HepG2 (cell line): ENCODE measurements at regions not wholly inside any gene's neighbourhood (a gene's known extent, or its start where the extent isn't known, plus 50 kb on each side); places are given as distances from the start of the nearest gene placed in this dataset.

Experiments used
- ATAC-seq: fragments of 200-7000 bp; cut with Tn5 transposase; 3 replicates; pipeline ENCODE4 v1.9.1; 2020; ENCODE audit warnings: mild to moderate bottlenecking, moderate library complexity
- BruUV-seq: library from RNA; stranded (reverse); fragments of 400-500 nt; replicated peaks from 2 replicates; lab custom pipeline; 2021; lab: Mats Ljungman, UMichigan
- CTCF ChIA-PET: fragments of 300-600 bp; formaldehyde crosslinking; extraction: SDS; loops from one replicate; lab custom pipeline; 2021; ENCODE audit warnings: low total read pairs, inconsistent platforms, low intra/inter-chr PET ratio; lab: Yijun Ruan, JAX
- POLR2A ChIA-PET: fragments of 350-600 bp; sonication (Branson Sonifier 250); formaldehyde crosslinking; loops from one replicate; lab custom pipeline; 2020; ENCODE audit warnings: antibody characterized with exemption, inconsistent platforms; lab: Yijun Ruan, JAX
- DNase-seq: peaks from one replicate; pipeline ENCODE4 v3.0.0-alpha.2; 2015; ENCODE audit warnings: low spot score
- FAIRE-seq: peaks from 3 replicates; lab custom pipeline; 2011; peaks lifted over from hg19 to GRCh38; lab: Jason Lieb, UNC
- H2AFZ ChIP-seq: one replicate; pipeline ENCODE4 v1.6.1; 2011; ENCODE audit warnings: low read length, inconsistent platforms
- H3K27ac ChIP-seq: fragments of 300-600 bp; 3 replicates; pipeline ENCODE4 v1.8.0; 2011; ENCODE audit warnings: mixed run types, mild to moderate bottlenecking, mixed read lengths, low read length, inconsistent platforms; ENCODE audit not compliant: insufficient read depth; ENCODE audit errors: extremely low read length
- H3K27me3 ChIP-seq, 2 experiments: fragments of 200-600 bp in 1 of 2; 2 replicates in 1 of 2; 3 replicates in 1 of 2; pipeline versions ENCODE4 v1.6.0 to v1.8.0; 2011; ENCODE audit warnings: low read length in 2 of 2, mild to moderate bottlenecking in 2 of 2, moderate library complexity in 2 of 2, inconsistent platforms in 1 of 2; ENCODE audit not compliant: insufficient read depth in 2 of 2, control insufficient read depth in 1 of 2
- H3K36me3 ChIP-seq, 2 experiments: fragments of 200-600 bp in 1 of 2; replicated peaks in 1 of 2; 2 replicates in 1 of 2; 3 replicates in 1 of 2; pipeline versions ENCODE4 v1.5.1 to v1.8.0; 2011; ENCODE audit warnings: low read length in 2 of 2, inconsistent platforms in 1 of 2; ENCODE audit not compliant: insufficient read depth in 2 of 2, control insufficient read depth in 1 of 2
- H3K4me1 ChIP-seq: 2 replicates; pipeline ENCODE4 v1.5.1; 2012; ENCODE audit warnings: low read length, inconsistent platforms; ENCODE audit not compliant: insufficient read depth
- H3K4me2 ChIP-seq: 2 replicates; pipeline ENCODE4 v1.6.0; 2011; ENCODE audit warnings: low read depth, low read length, inconsistent platforms
- H3K4me3 ChIP-seq, 3 experiments: fragments of 200-600 bp in 1 of 3; sonication (generic), shearing (Covaris generic) in 1 of 3; replicated peaks in 1 of 3; 2 replicates each; pipeline ENCODE4 v1.5.1; 2011 to 2016; ENCODE audit warnings: low read length in 3 of 3, inconsistent platforms in 2 of 3, low read depth in 2 of 3, mild to moderate bottlenecking in 2 of 3, control low read depth in 1 of 3, mixed read lengths in 1 of 3; ENCODE audit not compliant: insufficient read depth in 1 of 3
- H3K79me2 ChIP-seq: one replicate; pipeline ENCODE4 v1.6.1; 2011; ENCODE audit warnings: low read length, inconsistent platforms; ENCODE audit not compliant: insufficient read depth
- H3K9ac ChIP-seq: 2 replicates; pipeline ENCODE4 v1.6.0; 2011; ENCODE audit warnings: mild to moderate bottlenecking, low read depth, low read length, inconsistent platforms; ENCODE audit not compliant: insufficient read depth
- H3K9me3 ChIP-seq: 2 replicates; pipeline ENCODE4 v1.5.1; 2012; ENCODE audit warnings: mild to moderate bottlenecking, low read length
- H4K20me1 ChIP-seq: 2 replicates; pipeline ENCODE4 v1.6.0; 2011; ENCODE audit warnings: inconsistent platforms, mild to moderate bottlenecking, low read length, moderate library complexity; ENCODE audit not compliant: insufficient read depth
- ATF7 ChIP-seq, 2 experiments: fragments of 450-650 bp in 1 of 2; sonication (generic) in 1 of 2; formaldehyde crosslinking in 1 of 2; IDR thresholded peaks; 2 replicates each; pipeline versions ENCODE4 v1.4.0 to v1.6.1; 2016 to 2020; ENCODE audit warnings: antibody characterized with exemption in 1 of 2, mild to moderate bottlenecking in 1 of 2, missing genetic modification reagents in 1 of 2
- CEBPB ChIP-seq: IDR thresholded peaks from 2 replicates; pipeline ENCODE4 v1.6.1; 2011; ENCODE audit warnings: low read depth, low read length, improper control_type of control experiment, borderline replicate concordance
- CENPT ChIP-seq: sonication (generic); formaldehyde crosslinking; IDR thresholded peaks from 2 replicates; pipeline ENCODE4 v1.8.0; 2022; ENCODE audit warnings: low read depth, mild to moderate bottlenecking, moderate library complexity, missing genetic modification reagents
- ELF1 ChIP-seq: sonication (generic); formaldehyde crosslinking; IDR thresholded peaks from 2 replicates; pipeline ENCODE4 v1.4.0; 2020; ENCODE audit warnings: missing genetic modification reagents
- GABPA ChIP-seq, 2 experiments: IDR thresholded peaks; 2 replicates each; pipeline ENCODE4 v1.6.1; 2011 to 2016; ENCODE audit warnings: low read depth in 2 of 2, low read length in 1 of 2, missing biosample characterization in 1 of 2, missing genetic modification characterization in 1 of 2
- MBD4 ChIP-seq: IDR thresholded peaks from 2 replicates; pipeline ENCODE4 v1.6.1; 2012; ENCODE audit warnings: low read length, inconsistent platforms, borderline replicate concordance
- MIER2 ChIP-seq: IDR thresholded peaks from 2 replicates; pipeline ENCODE4 v1.6.1; 2016; ENCODE audit warnings: missing biosample characterization, missing genetic modification reagents
- MTA1 ChIP-seq: sonication (generic); formaldehyde crosslinking; IDR thresholded peaks from 2 replicates; pipeline ENCODE4 v1.4.0; 2020; ENCODE audit warnings: missing genetic modification reagents, mild to moderate bottlenecking, borderline replicate concordance
- NBN ChIP-seq: fragments of 450-650 bp; conservative IDR thresholded peaks from 2 replicates; pipeline ENCODE4 v1.6.1; 2017
- NCOA2 ChIP-seq: sonication (generic); formaldehyde crosslinking; IDR thresholded peaks from 2 replicates; pipeline ENCODE4 v1.8.0; 2022; ENCODE audit warnings: inconsistent platforms
- NFE2L2 ChIP-seq: fragments of 150-350 bp; IDR thresholded peaks from 2 replicates; pipeline ENCODE4 v1.6.1; 2014; ENCODE audit warnings: low read length
- NONO ChIP-seq, 2 experiments: fragments of 450-650 bp in 1 of 2; sonication (generic) in 1 of 2; formaldehyde crosslinking in 1 of 2; IDR thresholded peaks in 1 of 2; conservative IDR thresholded peaks in 1 of 2; 2 replicates each; pipeline versions ENCODE4 v1.6.1 to v1.8.0; 2017 to 2022; ENCODE audit warnings: mild to moderate bottlenecking in 1 of 2, missing genetic modification reagents in 1 of 2, moderate library complexity in 1 of 2
- PLSCR1 ChIP-seq: sonication (generic); formaldehyde crosslinking; IDR thresholded peaks from 2 replicates; pipeline ENCODE4 v1.5.0; 2020; ENCODE audit warnings: missing genetic modification reagents, mild to moderate bottlenecking, borderline replicate concordance
- RAD21 ChIP-seq: fragments of 450-650 bp; formaldehyde crosslinking; IDR thresholded peaks from 2 replicates; pipeline ENCODE4 v1.5.0; 2020; ENCODE audit warnings: mild to moderate bottlenecking
- TFAP4 ChIP-seq: sonication (generic); IDR thresholded peaks from 2 replicates; pipeline ENCODE4 v1.6.1; 2016; ENCODE audit warnings: low read depth, borderline replicate concordance
- TRIM24 ChIP-seq: sonication (generic); formaldehyde crosslinking; IDR thresholded peaks from 2 replicates; pipeline ENCODE4 v1.8.0; 2022; ENCODE audit warnings: mild to moderate bottlenecking, missing genetic modification reagents
- ZNF138 ChIP-seq: sonication (generic); formaldehyde crosslinking; IDR thresholded peaks from 2 replicates; pipeline ENCODE4 v1.5.0; 2020; ENCODE audit warnings: mild to moderate bottlenecking, low read depth, missing genetic modification reagents
- ZNF431 ChIP-seq: sonication (generic); formaldehyde crosslinking; IDR thresholded peaks from 2 replicates; pipeline ENCODE4 v1.9.0; 2022; ENCODE audit warnings: missing genetic modification reagents, low read depth, mild to moderate bottlenecking, borderline replicate concordance
- ZNF563 ChIP-seq: sonication (generic); formaldehyde crosslinking; IDR thresholded peaks from 2 replicates; pipeline ENCODE4 v1.8.0; 2022; ENCODE audit warnings: mild to moderate bottlenecking, moderate library complexity, missing genetic modification reagents
- ZNF816 ChIP-seq: sonication (generic); formaldehyde crosslinking; IDR thresholded peaks from 2 replicates; pipeline ENCODE4 v1.8.0; 2022; ENCODE audit warnings: missing genetic modification reagents, mild to moderate bottlenecking, borderline replicate concordance
- WGBS: methylation state at CpG from one replicate; pipeline ENCODE4 v1.1.6; 2017; ENCODE audit warnings: low lambda C conversion rate; 5-methylcytosine and 5-hydroxymethylcytosine counted together
- in situ Hi-C: cut with HindIII; loops from 2 replicates; pipeline ENCODE4 v1.10.0; 2017; ENCODE audit warnings: low pct_unique_long_range_greater_than_20kb; ENCODE audit not compliant: extremely low pct_ligation_motif_present
- intact Hi-C: fragments of 100-400 bp; cut with micrococcal nuclease; formaldehyde crosslinking; loops from one replicate; pipeline ENCODE4 v1.10.0; 2022; ENCODE audit not compliant: unreplicated experiment

- in situ Hi-C loops = loop anchor here (10.0 kb wide), 1 partner anchor 161 kb away; no protein-coding TSS in a partner anchor
- intact Hi-C loops = no loop called here
- H3K4me2 ChIP-seq = no peak overlapping the region
Observed at GRCh38 chr2:196293751-196294515, 122.6 kb upstream of the STK17B start.

GRCh38 chr2:196294516-196294909 is 123.1 kb upstream of the STK17B start:
- no TSS peak for BruUV-seq
- H3K4me2 ChIP-seq = no peak overlapping the region
- H3K27ac ChIP-seq = no peak overlapping the region
- no peaks in the 10 kb centered on the region for H3K9me3 ChIP-seq
- no peak overlapping the region for H3K4me3 ChIP-seq
- FAIRE-seq = no peak
- no peak for DNase-seq
- no peak overlapping the region for H3K9ac ChIP-seq
- H2AFZ ChIP-seq = no peak overlapping the region
- H3K27me3 ChIP-seq = no peaks in the 10 kb centered on the region
- 3% methylated on average over 1 of the region's 1 CpG for WGBS
- H3K36me3 ChIP-seq = no peaks in the 10 kb centered on the region
- in situ Hi-C loops = loop anchor here (10.0 kb wide), 1 partner anchor 160 kb away; no protein-coding TSS in a partner anchor
- intact Hi-C loops = no loop called here
- H3K4me1 ChIP-seq = no peaks in the 10 kb centered on the region
- no peaks in the 10 kb centered on the region for H3K79me2 ChIP-seq
- ChIA-PET CTCF (no interaction called here), POLR2A (no interaction called here)
- no peaks in the 10 kb centered on the region for H4K20me1 ChIP-seq
- no peak for ATAC-seq
- no peak for TF ChIP-seq NBN
- no peak for TF ChIP-seq PLSCR1 (CRISPR knock-in tag)
- no peak for TF ChIP-seq NONO (IDR thresholded peaks at IDR 0.05)
- no peak for TF ChIP-seq NONO (CRISPR knock-in tag; conservative IDR thresholded peaks at IDR 0.05)
- TF ChIP-seq MTA1 = no peak
- TF ChIP-seq ZNF138 (CRISPR knock-in tag) = no peak
- TF ChIP-seq ELF1 (CRISPR knock-in tag) = no peak
- no peak for TF ChIP-seq RAD21 (CRISPR knock-in tag)
- no peak for TF ChIP-seq TRIM24 (CRISPR knock-in tag)
- no peak for TF ChIP-seq ZNF431 (CRISPR knock-in tag)
- TF ChIP-seq ZNF563 (CRISPR knock-in tag) = no peak
- no peak for TF ChIP-seq ZNF816 (CRISPR knock-in tag)
- TF ChIP-seq MIER2 (CRISPR knock-in tag) = no peak
- TF ChIP-seq NCOA2 = no peak
- TF ChIP-seq TFAP4 = no peak
- no peak for TF ChIP-seq GABPA (IDR thresholded peaks at IDR 0.05; ENCODE audit: low read depth, low read length)
- TF ChIP-seq GABPA (CRISPR knock-in tag; IDR thresholded peaks at IDR 0.05; ENCODE audit: low read depth) = no peak
- TF ChIP-seq NFE2L2 = no peak
- TF ChIP-seq MBD4 = no peak

More at GRCh38 chr2:196293751-196294515, 122.6 kb upstream of the STK17B start:
- no peak for FAIRE-seq
- no peak for DNase-seq
- no peaks in the 10 kb centered on the region for H3K9me3 ChIP-seq
- BruUV-seq = no TSS peak
- POLR2A ChIA-PET = no interaction called here
- no peak overlapping the region for H2AFZ ChIP-seq
- no peak overlapping the region for H3K4me3 ChIP-seq
- no peaks in the 10 kb centered on the region for H3K79me2 ChIP-seq
- H3K9ac ChIP-seq = no peak overlapping the region
- CTCF ChIA-PET = no interaction called here
- 5% methylated on average over 3 of the region's 3 CpGs for WGBS
- no peak overlapping the region for H3K27ac ChIP-seq
- no peaks in the 10 kb centered on the region for H3K27me3 ChIP-seq
- no peak for ATAC-seq
- TF ChIP-seq CEBPB (peak; percentile 66), ATF7 (IDR thresholded peaks at IDR 0.05) (peak; percentile 60; the same call in 1 of the 2 replicates), ATF7 (CRISPR knock-in tag; IDR thresholded peaks at IDR 0.05) (no peak), CENPT (no peak)
- no peaks in the 10 kb centered on the region for H4K20me1 ChIP-seq
- no peaks in the 10 kb centered on the region for H3K36me3 ChIP-seq
- no peaks in the 10 kb centered on the region for H3K4me1 ChIP-seq
